OCI-LY7 (cell line): ENCODE measurements at regions not wholly inside any gene's neighbourhood (a gene's known extent, or its start where the extent isn't known, plus 50 kb on each side); places are given as distances from the start of the nearest gene placed in this dataset.

Experiments used
- CTCF ChIP-seq: fragments of 200-600 bp; sonication (generic); conservative IDR thresholded peaks from 2 replicates; pipeline ENCODE4 v1.5.1; 2014; ENCODE audit warnings: mild to moderate bottlenecking, antibody characterized with exemption, low read length, moderate library complexity, mixed read lengths
- EZH2phosphoT487 ChIP-seq: fragments of 200-600 bp; sonication (generic); IDR thresholded peaks from 2 replicates; pipeline ENCODE4 v1.6.1; 2018; ENCODE audit warnings: low read depth, borderline replicate concordance, mild to moderate bottlenecking, mixed run types, antibody characterized with exemption, low read length, moderate library complexity, mixed read lengths

- TF ChIP-seq CTCF (no peak), EZH2phosphoT487 (no peak)
Measured at GRCh38 chr2:8154270-8154669, 527.6 kb upstream of the ID2 start.
